H9 (cell line): ENCODE measurements at regions not wholly inside any gene's neighbourhood (a gene's known extent, or its start where the extent isn't known, plus 50 kb on each side); places are given as distances from the start of the nearest gene placed in this dataset.

ENCODE experiments used
- DNase-seq: peaks from one replicate; pipeline ENCODE4 v3.0.0-alpha.2; 2017
- H2AFZ ChIP-seq: one replicate; pipeline ENCODE4 v1.6.1; 2013; ENCODE audit warnings: mild to moderate bottlenecking, low read length, control low read depth, moderate library complexity
- H2AK5ac ChIP-seq: 2 replicates; pipeline ENCODE4 v1.6.1; 2013; ENCODE audit warnings: low read length, control low read depth, mixed read lengths; ENCODE audit not compliant: insufficient read length
- H2BK120ac ChIP-seq: one replicate; pipeline ENCODE4 v1.6.1; 2013; ENCODE audit warnings: low read depth, mild to moderate bottlenecking, low read length, control low read depth, inconsistent platforms; ENCODE audit not compliant: poor library complexity, severe bottlenecking
- H2BK12ac ChIP-seq: 2 replicates; pipeline ENCODE4 v1.6.1; 2013; ENCODE audit warnings: low read length, control low read depth, mixed read lengths, low read depth; ENCODE audit not compliant: insufficient read length
- H2BK15ac ChIP-seq: 2 replicates; pipeline ENCODE4 v1.6.1; 2013; ENCODE audit warnings: low read depth, low read length, control low read depth
- H2BK20ac ChIP-seq: one replicate; pipeline ENCODE4 v1.6.1; 2013; ENCODE audit warnings: low read depth, mild to moderate bottlenecking, low read length, control low read depth, inconsistent platforms; ENCODE audit not compliant: poor library complexity, severe bottlenecking
- H2BK5ac ChIP-seq: 2 replicates; pipeline ENCODE4 v1.6.1; 2013; ENCODE audit warnings: low read length, control low read depth, mixed read lengths; ENCODE audit not compliant: insufficient read length
- H3K14ac ChIP-seq: 2 replicates; pipeline ENCODE4 v1.6.1; 2013; ENCODE audit warnings: low read length, control low read depth; ENCODE audit not compliant: insufficient read depth
- H3K18ac ChIP-seq: 2 replicates; pipeline ENCODE4 v1.6.1; 2013; ENCODE audit warnings: low read depth, mild to moderate bottlenecking, mixed read lengths, low read length, control low read depth; ENCODE audit not compliant: insufficient read length
- H3K23ac ChIP-seq: 2 replicates; pipeline ENCODE4 v1.6.1; 2013; ENCODE audit warnings: low read length, control low read depth, mixed read lengths, low read depth; ENCODE audit not compliant: insufficient read length
- H3K23me2 ChIP-seq: 2 replicates; pipeline ENCODE4 v1.6.1; 2013; ENCODE audit warnings: low read depth, mild to moderate bottlenecking, mixed read lengths, low read length, control low read depth; ENCODE audit not compliant: insufficient read length, poor library complexity, severe bottlenecking
- H3K27ac ChIP-seq: 2 replicates; pipeline ENCODE4 v1.5.1; 2013; ENCODE audit warnings: low read length, control low read depth, mixed read lengths, low read depth; ENCODE audit not compliant: insufficient read length
- H3K27me3 ChIP-seq: 2 replicates; pipeline ENCODE4 v1.6.1; 2013; ENCODE audit warnings: low read length, control low read depth, inconsistent platforms; ENCODE audit not compliant: insufficient read depth
- H3K4ac ChIP-seq: 2 replicates; pipeline ENCODE4 v1.6.1; 2013; ENCODE audit warnings: low read depth, mild to moderate bottlenecking, control low read depth, inconsistent platforms, low read length, moderate library complexity
- H3K4me1 ChIP-seq: 2 replicates; pipeline ENCODE4 v1.6.1; 2013; ENCODE audit warnings: low read length, control low read depth, inconsistent platforms; ENCODE audit not compliant: insufficient read depth
- H3K4me2 ChIP-seq: 2 replicates; pipeline ENCODE4 v1.6.1; 2013; ENCODE audit warnings: low read length, control low read depth, mixed read lengths; ENCODE audit not compliant: insufficient read length, insufficient read depth
- H3K56ac ChIP-seq: 2 replicates; pipeline ENCODE4 v1.6.1; 2013; ENCODE audit warnings: low read depth, mild to moderate bottlenecking, mixed read lengths, low read length, control low read depth; ENCODE audit not compliant: insufficient read length
- H3K79me1 ChIP-seq: 2 replicates; pipeline ENCODE4 v1.6.1; 2013; ENCODE audit warnings: low read depth, mild to moderate bottlenecking, moderate library complexity, low read length, control low read depth, inconsistent platforms; ENCODE audit not compliant: insufficient read depth, poor library complexity, severe bottlenecking
- H3K79me2 ChIP-seq: 2 replicates; pipeline ENCODE4 v1.6.1; 2013; ENCODE audit warnings: low read length, control low read depth, inconsistent platforms; ENCODE audit not compliant: insufficient read depth
- H3K9ac ChIP-seq: 2 replicates; pipeline ENCODE4 v1.6.1; 2013; ENCODE audit warnings: low read length, control low read depth, mixed read lengths; ENCODE audit not compliant: insufficient read length; ENCODE audit errors: extremely low read depth
- H3K9me3 ChIP-seq: one replicate; pipeline ENCODE4 v1.6.1; 2013; ENCODE audit warnings: low read depth, low read length, inconsistent platforms; ENCODE audit not compliant: control insufficient read depth
- H3T11ph ChIP-seq: one replicate; pipeline ENCODE4 v1.6.1; 2013; ENCODE audit warnings: mild to moderate bottlenecking, low read length, control low read depth, inconsistent platforms
- H4K20me1 ChIP-seq: one replicate; pipeline ENCODE4 v1.6.1; 2013; ENCODE audit not compliant: control insufficient read depth, insufficient read length, insufficient read depth
- H4K5ac ChIP-seq: 2 replicates; pipeline ENCODE4 v1.6.1; 2013; ENCODE audit warnings: low read depth, mild to moderate bottlenecking, mixed read lengths, low read length, control low read depth; ENCODE audit not compliant: insufficient read length
- H4K8ac ChIP-seq: replicated peaks from 2 replicates; pipeline ENCODE4 v1.6.1; 2013; ENCODE audit warnings: low read length, control low read depth, mixed read lengths, low read depth; ENCODE audit not compliant: insufficient read length
- H4K91ac ChIP-seq: 2 replicates; pipeline ENCODE4 v1.6.1; 2013; ENCODE audit warnings: low read depth, mild to moderate bottlenecking, moderate library complexity, mixed read lengths, low read length, control low read depth; ENCODE audit not compliant: insufficient read length
- H3K27ac Mint-ChIP-seq, 3 experiments: 2 replicates in 2 of 3; 3 replicates in 1 of 3; pipeline ENCODE4 v1.8.0; 2020 to 2021; ENCODE audit warnings: mixed read lengths in 3 of 3, mild to moderate bottlenecking in 1 of 3, moderate library complexity in 1 of 3
- H3K27me3 Mint-ChIP-seq: 2 replicates; pipeline ENCODE4 v1.8.0; 2021; ENCODE audit warnings: low read depth, mild to moderate bottlenecking, moderate library complexity, mixed read lengths
- H3K36me3 Mint-ChIP-seq, 3 experiments: 2 replicates in 2 of 3; 3 replicates in 1 of 3; pipeline ENCODE4 v1.8.0; 2020 to 2021; ENCODE audit warnings: low read depth in 3 of 3, mixed read lengths in 3 of 3; ENCODE audit not compliant: insufficient read depth in 1 of 3
- H3K4me1 Mint-ChIP-seq, 2 experiments: 2 replicates each; pipeline ENCODE4 v1.8.0; 2020; ENCODE audit warnings: mixed read lengths in 2 of 2
- H3K4me3 Mint-ChIP-seq, 2 experiments: 2 replicates in 1 of 2; 3 replicates in 1 of 2; pipeline ENCODE4 v1.8.0; 2020 to 2021; ENCODE audit warnings: mild to moderate bottlenecking in 2 of 2, mixed read lengths in 2 of 2, moderate library complexity in 1 of 2
- H3K9me3 Mint-ChIP-seq, 2 experiments: 2 replicates in 1 of 2; 3 replicates in 1 of 2; pipeline ENCODE4 v1.8.0; 2020; ENCODE audit warnings: mild to moderate bottlenecking in 2 of 2, mixed read lengths in 2 of 2, moderate library complexity in 1 of 2
- whole genome bisulfite sequencing: extraction: QIAGEN DNeasy Blood & Tissue Kit; methylation state at CpG from one replicate; pipeline ENCODE4 v1.1.7; 2013; ENCODE audit warnings: missing lambda C conversion rate, low lambda C conversion rate, mixed read lengths; ENCODE audit not compliant: insufficient read length; ENCODE audit errors: extremely low coverage; 5-methylcytosine and 5-hydroxymethylcytosine counted together
- TF ChIP-seq, protein P1 (sequence below): fragments of 200-600 bp; sonication (generic); conservative IDR thresholded peaks from 3 replicates; pipeline ENCODE4 v1.8.0; 2021; ENCODE audit warnings: antibody characterized with exemption, mild to moderate bottlenecking

- H4K20me1 ChIP-seq, result no peaks in the 10 kb centered on the region
- Mint-ChIP-seq H3K27me3 (peaks cover 2% of the 10 kb centered on the region; the same call in 1 of the 2 replicates), H3K9me3 (no peaks in the 10 kb centered on the region), H3K36me3 (no peaks in the 10 kb centered on the region; a peak in 1 of 7 replicates), H3K27ac (no peak overlapping the region), H3K4me1 (peaks cover 0 to 5% of the 10 kb centered on the region in 2 experiments; a peak in 1 of 4 replicates), H3K4me3 (no peak overlapping the region)
- no peak overlapping the region for H3K9ac ChIP-seq
- no peak overlapping the region for H2BK20ac ChIP-seq
- no peak overlapping the region for H3K23ac ChIP-seq
- no peak overlapping the region for H3K18ac ChIP-seq
- no peak overlapping the region for H4K8ac ChIP-seq
- no peak for DNase-seq
- H3K23me2 ChIP-seq, result no peaks in the 10 kb centered on the region
- H3K4me2 ChIP-seq, result no peak overlapping the region
- TF ChIP-seq, protein P1, sequence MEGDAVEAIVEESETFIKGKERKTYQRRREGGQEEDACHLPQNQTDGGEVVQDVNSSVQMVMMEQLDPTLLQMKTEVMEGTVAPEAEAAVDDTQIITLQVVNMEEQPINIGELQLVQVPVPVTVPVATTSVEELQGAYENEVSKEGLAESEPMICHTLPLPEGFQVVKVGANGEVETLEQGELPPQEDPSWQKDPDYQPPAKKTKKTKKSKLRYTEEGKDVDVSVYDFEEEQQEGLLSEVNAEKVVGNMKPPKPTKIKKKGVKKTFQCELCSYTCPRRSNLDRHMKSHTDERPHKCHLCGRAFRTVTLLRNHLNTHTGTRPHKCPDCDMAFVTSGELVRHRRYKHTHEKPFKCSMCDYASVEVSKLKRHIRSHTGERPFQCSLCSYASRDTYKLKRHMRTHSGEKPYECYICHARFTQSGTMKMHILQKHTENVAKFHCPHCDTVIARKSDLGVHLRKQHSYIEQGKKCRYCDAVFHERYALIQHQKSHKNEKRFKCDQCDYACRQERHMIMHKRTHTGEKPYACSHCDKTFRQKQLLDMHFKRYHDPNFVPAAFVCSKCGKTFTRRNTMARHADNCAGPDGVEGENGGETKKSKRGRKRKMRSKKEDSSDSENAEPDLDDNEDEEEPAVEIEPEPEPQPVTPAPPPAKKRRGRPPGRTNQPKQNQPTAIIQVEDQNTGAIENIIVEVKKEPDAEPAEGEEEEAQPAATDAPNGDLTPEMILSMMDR, result no peak
- no peaks in the 10 kb centered on the region for H3K9me3 ChIP-seq
- no peaks in the 10 kb centered on the region for H3K27me3 ChIP-seq
- H4K5ac ChIP-seq, result no peak overlapping the region
- H2BK120ac ChIP-seq, result no peak overlapping the region
- no peak overlapping the region for H2AFZ ChIP-seq
- H3K56ac ChIP-seq, result no peak overlapping the region
- H3K14ac ChIP-seq, result no peak overlapping the region
- H2BK12ac ChIP-seq, result no peak overlapping the region
- H3K27ac ChIP-seq, result no peak overlapping the region
- H4K91ac ChIP-seq, result no peak overlapping the region
- H3T11ph ChIP-seq, result no peak overlapping the region
- H3K79me2 ChIP-seq, result no peaks in the 10 kb centered on the region
- no peaks in the 10 kb centered on the region for H3K79me1 ChIP-seq
- no peak overlapping the region for H3K4ac ChIP-seq
- H2AK5ac ChIP-seq, result no peak overlapping the region
- no peak overlapping the region for H2BK5ac ChIP-seq
- H3K4me1 ChIP-seq, result no peaks in the 10 kb centered on the region
- no peak overlapping the region for H2BK15ac ChIP-seq
- WGBS, result no CpG with 5 or more reads among the region's 2 CpGs
Measured at GRCh38 chr4:111530446-111530845, 614.8 kb upstream of the FAM241A start.
